ENCODE measurements at regions not wholly inside any gene's neighbourhood (a gene's known extent, or its start where the extent isn't known, plus 50 kb on each side); places are given as distances from the start of the nearest gene placed in this dataset.

GRCh38 chr18:50456285-50456684 lies 81.4 kb downstream of the SKA1 start:
- TF ChIP-seq, protein P1, sequence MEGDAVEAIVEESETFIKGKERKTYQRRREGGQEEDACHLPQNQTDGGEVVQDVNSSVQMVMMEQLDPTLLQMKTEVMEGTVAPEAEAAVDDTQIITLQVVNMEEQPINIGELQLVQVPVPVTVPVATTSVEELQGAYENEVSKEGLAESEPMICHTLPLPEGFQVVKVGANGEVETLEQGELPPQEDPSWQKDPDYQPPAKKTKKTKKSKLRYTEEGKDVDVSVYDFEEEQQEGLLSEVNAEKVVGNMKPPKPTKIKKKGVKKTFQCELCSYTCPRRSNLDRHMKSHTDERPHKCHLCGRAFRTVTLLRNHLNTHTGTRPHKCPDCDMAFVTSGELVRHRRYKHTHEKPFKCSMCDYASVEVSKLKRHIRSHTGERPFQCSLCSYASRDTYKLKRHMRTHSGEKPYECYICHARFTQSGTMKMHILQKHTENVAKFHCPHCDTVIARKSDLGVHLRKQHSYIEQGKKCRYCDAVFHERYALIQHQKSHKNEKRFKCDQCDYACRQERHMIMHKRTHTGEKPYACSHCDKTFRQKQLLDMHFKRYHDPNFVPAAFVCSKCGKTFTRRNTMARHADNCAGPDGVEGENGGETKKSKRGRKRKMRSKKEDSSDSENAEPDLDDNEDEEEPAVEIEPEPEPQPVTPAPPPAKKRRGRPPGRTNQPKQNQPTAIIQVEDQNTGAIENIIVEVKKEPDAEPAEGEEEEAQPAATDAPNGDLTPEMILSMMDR (IDR thresholded peaks at IDR 0.05): no peak
- TF ChIP-seq POLR2A (IDR thresholded peaks at IDR 0.05): no peak

Data from lower leg skin (tissue), 3 donors.